ENCODE measurements at regions not wholly inside any gene's neighbourhood (a gene's known extent, or its start where the extent isn't known, plus 50 kb on each side); places are given as distances from the start of the nearest gene placed in this dataset.

DNA sequence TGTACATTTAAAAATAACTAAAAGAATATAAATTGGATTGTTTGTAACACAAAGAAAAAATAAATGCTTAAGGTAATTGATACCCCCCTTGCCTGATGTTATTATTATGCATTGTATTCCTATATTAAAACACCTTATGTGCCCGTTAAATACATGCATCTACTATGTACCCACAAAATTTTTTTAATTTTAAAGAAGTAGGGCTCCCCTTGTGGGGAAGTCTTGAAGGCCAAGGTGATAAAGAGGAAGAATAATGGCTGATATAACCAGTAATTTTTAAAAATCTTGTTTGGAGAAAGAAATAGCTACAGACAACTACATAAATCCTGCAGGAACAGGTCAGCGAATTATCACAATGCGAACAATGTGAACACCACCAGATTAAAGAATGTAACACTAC is 451.7 kb upstream of the ARHGEF26 start:
- no peak for TF ChIP-seq CTCF (IDR thresholded peaks at IDR 0.05)
- no peak for TF ChIP-seq EZH2 (IDR thresholded peaks at IDR 0.05; ENCODE audit: borderline replicate concordance, insufficient read depth, low read depth, low read length, poor library complexity, severe bottlenecking)
